ENCODE measurements at regions not wholly inside any gene's neighbourhood (a gene's known extent, or its start where the extent isn't known, plus 50 kb on each side); places are given as distances from the start of the nearest gene placed in this dataset.

- no peak for DNase-seq (ENCODE audit: low read depth)
- H3K4me3 ChIP-seq (ENCODE audit: low read depth, low read length), result no peak overlapping the region
- TF ChIP-seq CTCF (IDR thresholded peaks at IDR 0.05; ENCODE audit: insufficient read depth, low read length), result no peak
Measured at GRCh38 chr2:16464641-16465040, 201.0 kb downstream of the CYRIA start.

GRCh38 chr2:16462958-16463357, 202.7 kb downstream of the CYRIA start:
- H3K4me3 ChIP-seq (ENCODE audit: low read depth, low read length), result no peak overlapping the region
- DNase-seq (ENCODE audit: low read depth), result no peak
- no peak for TF ChIP-seq CTCF (IDR thresholded peaks at IDR 0.05; ENCODE audit: insufficient read depth, low read length)

GRCh38 chr2:16461672-16462071, 204.0 kb downstream of the CYRIA start:
- H3K4me3 ChIP-seq (ENCODE audit: low read depth, low read length), result no peak overlapping the region
- TF ChIP-seq CTCF (IDR thresholded peaks at IDR 0.05; ENCODE audit: insufficient read depth, low read length), result no peak

GRCh38 chr2:16459606-16460005, 206.0 kb downstream of the CYRIA start:
- no peak for TF ChIP-seq CTCF (IDR thresholded peaks at IDR 0.05; ENCODE audit: insufficient read depth, low read length)
- DNase-seq (ENCODE audit: low read depth), result no peak
- no peak overlapping the region for H3K4me3 ChIP-seq (ENCODE audit: low read depth, low read length)

More at GRCh38 chr2:16461672-16462071, 204.0 kb downstream of the CYRIA start:
- no peak for DNase-seq (ENCODE audit: low read depth)

- no peak for DNase-seq (ENCODE audit: low read depth)
- no peak overlapping the region for H3K4me3 ChIP-seq (ENCODE audit: low read depth, low read length)
- TF ChIP-seq CTCF (IDR thresholded peaks at IDR 0.05; ENCODE audit: insufficient read depth, low read length), result no peak
Measured at GRCh38 chr2:16454621-16455020, 211.0 kb downstream of the CYRIA start.

DNA sequence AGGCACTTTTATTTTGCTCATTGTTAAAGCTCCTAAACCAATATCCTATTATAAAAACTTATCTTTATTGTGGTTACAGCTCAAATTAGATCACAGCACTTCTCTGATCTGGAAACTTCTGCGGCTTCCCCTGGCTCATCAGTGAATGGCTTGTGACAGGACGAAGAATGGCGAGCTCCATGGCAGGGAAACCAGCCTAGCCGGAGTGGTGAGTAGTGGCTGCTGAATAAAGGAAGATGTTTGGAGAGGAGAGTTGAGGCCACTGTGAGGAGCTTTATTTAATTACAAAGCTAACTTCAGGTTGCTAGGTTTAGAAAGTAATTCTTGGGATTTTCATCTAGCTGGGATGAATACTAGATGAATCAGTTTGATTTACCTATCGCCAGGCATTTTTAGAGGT, 213.5 kb downstream of the CYRIA start:
- no peak for DNase-seq (ENCODE audit: low read depth)
- no peak overlapping the region for H3K4me3 ChIP-seq (ENCODE audit: low read depth, low read length)
- no peak for TF ChIP-seq CTCF (IDR thresholded peaks at IDR 0.05; ENCODE audit: insufficient read depth, low read length)

DNA sequence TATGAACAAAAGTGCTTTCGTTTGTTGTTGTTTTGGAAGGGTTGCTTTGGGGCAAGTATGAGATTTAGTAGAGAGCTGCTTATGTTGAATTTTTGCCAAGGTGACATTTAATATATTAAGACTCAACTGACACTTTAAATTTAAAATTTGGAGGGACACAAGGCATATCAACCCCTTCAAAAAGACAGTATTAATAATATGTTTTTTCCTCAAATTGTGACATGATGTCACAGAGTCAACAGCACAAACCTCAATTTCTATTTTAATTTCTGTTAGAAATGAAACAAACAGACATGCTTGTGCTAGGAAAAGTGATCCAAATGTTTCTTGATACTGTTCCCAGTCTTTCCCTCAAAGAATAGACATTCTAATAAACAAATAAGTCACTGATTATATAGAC, 218.9 kb downstream of the CYRIA start:
- no peak overlapping the region for H3K4me3 ChIP-seq (ENCODE audit: low read depth, low read length)
- TF ChIP-seq CTCF (IDR thresholded peaks at IDR 0.05; ENCODE audit: insufficient read depth, low read length), result no peak
- no peak for DNase-seq (ENCODE audit: low read depth)

Data from fibroblast of the aortic adventitia (primary cell).